ENCODE measurements at regions not wholly inside any gene's neighbourhood (a gene's known extent, or its start where the extent isn't known, plus 50 kb on each side); places are given as distances from the start of the nearest gene placed in this dataset.
"Not testable (repeated sequence)": the region's sequence is repeated elsewhere in the genome, so short reads cannot be mapped to it uniquely, and the experiment has no call there.

GRCh38 chr6:119517428-119517827 lies 167.9 kb upstream of the MAN1A1 start:
- Histone ChIP-seq H3K27ac (ENCODE audit: low read length) (no peak overlapping the region), H3K4me3 (ENCODE audit: low read length) (no peak overlapping the region), H3K9ac (ENCODE audit: low read depth, low read length) (no peak overlapping the region), H3K4me1 (ENCODE audit: insufficient read depth, low read length) (no peaks in the 10 kb centered on the region), H3K9me3 (ENCODE audit: insufficient read depth, low read depth, low read length) (no peaks in the 10 kb centered on the region), H3K27me3 (ENCODE audit: insufficient read depth, low read length) (no peaks in the 10 kb centered on the region), H3K36me3 (ENCODE audit: insufficient read depth, low read depth, low read length) (no peaks in the 10 kb centered on the region)

GRCh38 chr6:119514345-119514744 lies 164.8 kb upstream of the MAN1A1 start:
- no peak overlapping the region for H3K27ac ChIP-seq (ENCODE audit: low read length)
- H3K27me3 ChIP-seq (ENCODE audit: insufficient read depth, low read length), result no peaks in the 10 kb centered on the region
- H3K4me3 ChIP-seq (ENCODE audit: low read length), result no peak overlapping the region

GRCh38 chr6:119511024-119511423 lies 161.5 kb upstream of the MAN1A1 start:
- H3K27ac ChIP-seq (ENCODE audit: low read length), result no peak overlapping the region
- no peak overlapping the region for H3K4me3 ChIP-seq (ENCODE audit: low read length)
- H3K4me1 ChIP-seq (ENCODE audit: insufficient read depth, low read length), result peaks cover 6% of the 10 kb centered on the region; the same call in 1 of the 2 replicates
- H3K9me3 ChIP-seq (ENCODE audit: insufficient read depth, low read depth, low read length), result no peaks in the 10 kb centered on the region
- no peaks in the 10 kb centered on the region for H3K27me3 ChIP-seq (ENCODE audit: insufficient read depth, low read length)
- H3K36me3 ChIP-seq (ENCODE audit: insufficient read depth, low read depth, low read length), result no peaks in the 10 kb centered on the region
- H3K9ac ChIP-seq (ENCODE audit: low read depth, low read length), result no peak overlapping the region

More at GRCh38 chr6:119514345-119514744, 164.8 kb upstream of the MAN1A1 start:
- Histone ChIP-seq H3K9ac (ENCODE audit: low read depth, low read length) (no peak overlapping the region), H3K4me1 (ENCODE audit: insufficient read depth, low read length) (no peaks in the 10 kb centered on the region), H3K9me3 (ENCODE audit: insufficient read depth, low read depth, low read length) (no peaks in the 10 kb centered on the region), H3K36me3 (ENCODE audit: insufficient read depth, low read depth, low read length) (no peaks in the 10 kb centered on the region)

- no peaks in the 10 kb centered on the region for H3K27me3 ChIP-seq (ENCODE audit: insufficient read depth, low read length)
- H3K9me3 ChIP-seq (ENCODE audit: insufficient read depth, low read depth, low read length), result no peaks in the 10 kb centered on the region
- H3K27ac ChIP-seq (ENCODE audit: low read length), result no peak overlapping the region
- H3K4me1 ChIP-seq (ENCODE audit: insufficient read depth, low read length), result peaks cover 10% of the 10 kb centered on the region; the same call in 1 of the 2 replicates
- no peak overlapping the region for H3K9ac ChIP-seq (ENCODE audit: low read depth, low read length)
- no peaks in the 10 kb centered on the region for H3K36me3 ChIP-seq (ENCODE audit: insufficient read depth, low read depth, low read length)
- H3K4me3 ChIP-seq (ENCODE audit: low read length), result no peak overlapping the region
Measured at GRCh38 chr6:119510246-119510645, 160.7 kb upstream of the MAN1A1 start.

GRCh38 chr6:119506631-119507174 lies 157.1 kb upstream of the MAN1A1 start:
- Histone ChIP-seq H3K4me1 (ENCODE audit: insufficient read depth, low read length) (peaks cover 12% of the 10 kb centered on the region; the same call in 1 of the 2 replicates), H3K9me3 (ENCODE audit: insufficient read depth, low read depth, low read length) (no peaks in the 10 kb centered on the region), H3K27ac (ENCODE audit: low read length) (no peak overlapping the region)

GRCh38 chr6:119501798-119502483 lies 152.4 kb upstream of the MAN1A1 start:
- Histone ChIP-seq H3K4me3 (ENCODE audit: low read length) (no peak overlapping the region), H3K4me1 (ENCODE audit: insufficient read depth, low read length) (peaks cover 7% of the 10 kb centered on the region; the same call in 1 of the 2 replicates), H3K36me3 (ENCODE audit: insufficient read depth, low read depth, low read length) (no peaks in the 10 kb centered on the region), H3K27me3 (ENCODE audit: insufficient read depth, low read length) (no peaks in the 10 kb centered on the region), H3K27ac (ENCODE audit: low read length) (no peak overlapping the region), H3K9me3 (ENCODE audit: insufficient read depth, low read depth, low read length) (no peaks in the 10 kb centered on the region), H3K9ac (ENCODE audit: low read depth, low read length) (no peak overlapping the region)

More at GRCh38 chr6:119506631-119507174, 157.1 kb upstream of the MAN1A1 start:
- H3K9ac ChIP-seq (ENCODE audit: low read depth, low read length), result no peak overlapping the region
- H3K27me3 ChIP-seq (ENCODE audit: insufficient read depth, low read length), result no peaks in the 10 kb centered on the region
- H3K36me3 ChIP-seq (ENCODE audit: insufficient read depth, low read depth, low read length), result no peaks in the 10 kb centered on the region
- H3K4me3 ChIP-seq (ENCODE audit: low read length), result no peak overlapping the region

- H3K4me3 ChIP-seq (ENCODE audit: low read length), result no peak overlapping the region
- H3K4me1 ChIP-seq (ENCODE audit: insufficient read depth, low read length), result no peaks in the 10 kb centered on the region
- no peak overlapping the region for H3K9ac ChIP-seq (ENCODE audit: low read depth, low read length)
- no peaks in the 10 kb centered on the region for H3K27me3 ChIP-seq (ENCODE audit: insufficient read depth, low read length)
- H3K36me3 ChIP-seq (ENCODE audit: insufficient read depth, low read depth, low read length), result no peaks in the 10 kb centered on the region
- no peaks in the 10 kb centered on the region for H3K9me3 ChIP-seq (ENCODE audit: insufficient read depth, low read depth, low read length)
- H3K27ac ChIP-seq (ENCODE audit: low read length), result no peak overlapping the region
Measured at GRCh38 chr6:119499797-119500196, 150.2 kb upstream of the MAN1A1 start.

- Histone ChIP-seq H3K27ac (ENCODE audit: low read length) (no peak overlapping the region), H3K9me3 (ENCODE audit: insufficient read depth, low read depth, low read length) (no peaks in the 10 kb centered on the region)
Measured at GRCh38 chr6:119497988-119498727, 148.6 kb upstream of the MAN1A1 start.

GRCh38 chr6:119495230-119495683 lies 145.7 kb upstream of the MAN1A1 start:
- Histone ChIP-seq H3K9ac (ENCODE audit: low read depth, low read length) (no peak overlapping the region), H3K4me1 (ENCODE audit: insufficient read depth, low read length) (no peaks in the 10 kb centered on the region), H3K27ac (ENCODE audit: low read length) (no peak overlapping the region)

More at GRCh38 chr6:119497988-119498727, 148.6 kb upstream of the MAN1A1 start:
- H3K4me1 ChIP-seq (ENCODE audit: insufficient read depth, low read length), result no peaks in the 10 kb centered on the region
- no peak overlapping the region for H3K4me3 ChIP-seq (ENCODE audit: low read length)
- H3K27me3 ChIP-seq (ENCODE audit: insufficient read depth, low read length), result no peaks in the 10 kb centered on the region
- no peak overlapping the region for H3K9ac ChIP-seq (ENCODE audit: low read depth, low read length)
- H3K36me3 ChIP-seq (ENCODE audit: insufficient read depth, low read depth, low read length), result no peaks in the 10 kb centered on the region

GRCh38 chr6:119493980-119494379 lies 144.4 kb upstream of the MAN1A1 start:
- no peaks in the 10 kb centered on the region for H3K9me3 ChIP-seq (ENCODE audit: insufficient read depth, low read depth, low read length)
- H3K4me3 ChIP-seq (ENCODE audit: low read length), result no peak overlapping the region
- H3K27me3 ChIP-seq (ENCODE audit: insufficient read depth, low read length), result no peaks in the 10 kb centered on the region
- no peak overlapping the region for H3K9ac ChIP-seq (ENCODE audit: low read depth, low read length)
- no peaks in the 10 kb centered on the region for H3K4me1 ChIP-seq (ENCODE audit: insufficient read depth, low read length)
- H3K27ac ChIP-seq (ENCODE audit: low read length), result no peak overlapping the region
- H3K36me3 ChIP-seq (ENCODE audit: insufficient read depth, low read depth, low read length), result no peaks in the 10 kb centered on the region

More at GRCh38 chr6:119495230-119495683, 145.7 kb upstream of the MAN1A1 start:
- Histone ChIP-seq H3K36me3 (ENCODE audit: insufficient read depth, low read depth, low read length) (no peaks in the 10 kb centered on the region), H3K9me3 (ENCODE audit: insufficient read depth, low read depth, low read length) (no peaks in the 10 kb centered on the region), H3K4me3 (ENCODE audit: low read length) (no peak overlapping the region), H3K27me3 (ENCODE audit: insufficient read depth, low read length) (no peaks in the 10 kb centered on the region)

GRCh38 chr6:119491112-119491511 lies 141.6 kb upstream of the MAN1A1 start:
- H3K27ac ChIP-seq (ENCODE audit: low read length); H3K9ac ChIP-seq (ENCODE audit: low read depth, low read length); H3K36me3 ChIP-seq (ENCODE audit: insufficient read depth, low read depth, low read length); H3K27me3 ChIP-seq (ENCODE audit: insufficient read depth, low read length); H3K9me3 ChIP-seq (ENCODE audit: insufficient read depth, low read depth, low read length); H3K4me3 ChIP-seq (ENCODE audit: low read length); H3K4me1 ChIP-seq (ENCODE audit: insufficient read depth, low read length): not testable (repeated sequence)
